Right lobe of liver (tissue), 4 donors: ENCODE measurements at regions not wholly inside any gene's neighbourhood (a gene's known extent, or its start where the extent isn't known, plus 50 kb on each side); places are given as distances from the start of the nearest gene placed in this dataset.

ENCODE experiments used
- CTCF ChIP-seq, 4 donors: fragments of 200-600 bp in 3 of 4; fragments of 450-650 bp in 1 of 4; IDR thresholded peaks; one replicate each; pipeline versions ENCODE4 v1.5.1 to v1.8.0; 2016 to 2022; ENCODE audit warnings: antibody characterized with exemption in 4 of 4, mild to moderate bottlenecking in 2 of 4
- POLR2A ChIP-seq: fragments of 450-650 bp; IDR thresholded peaks from one replicate; pipeline ENCODE4 v1.6.1; 2017; ENCODE audit warnings: antibody characterized with exemption, mild to moderate bottlenecking
- donor health status: DM: no; HTN: no; CAD: no.
- donor health status: DM: no; HTN: no; CAD: no.
- donor health status: DM: no; HTN: yes; CAD: no.

GRCh38 chr2:150413366-150413765 is 74.1 kb downstream of the RND3 start:
- no peak for TF ChIP-seq POLR2A
- TF ChIP-seq CTCF (IDR thresholded peaks at IDR 0.05) = no peak
